GM23338 (cell line): ENCODE measurements at regions not wholly inside any gene's neighbourhood (a gene's known extent, or its start where the extent isn't known, plus 50 kb on each side); places are given as distances from the start of the nearest gene placed in this dataset.

Source experiments
- ATAC-seq: fragments of 200-7000 bp; cut with Tn5 transposase; 3 replicates; pipeline ENCODE4 v1.9.1; 2020
- DNase-seq: peaks from one replicate; pipeline ENCODE4 v3.0.0-alpha.2; 2015; ENCODE audit warnings: low spot score
- H2AFZ ChIP-seq: fragments of 200-600 bp; sonication (generic); 2 replicates; pipeline ENCODE4 v1.8.0; 2016; ENCODE audit warnings: antibody characterized with exemption, mild to moderate bottlenecking, moderate library complexity
- H3F3A ChIP-seq: fragments of 200-600 bp; sonication (generic); replicated peaks from 2 replicates; pipeline ENCODE4 v1.8.0; 2017; ENCODE audit warnings: antibody characterized with exemption, mixed run types, low read depth
- H3K27ac ChIP-seq: fragments of 200-600 bp; sonication (generic); 2 replicates; pipeline ENCODE4 v1.6.1; 2016; ENCODE audit warnings: low read depth
- H3K27me3 ChIP-seq: fragments of 200-600 bp; sonication (generic); 2 replicates; pipeline ENCODE4 v1.8.0; 2016; ENCODE audit warnings: mild to moderate bottlenecking, mixed run types, moderate library complexity; ENCODE audit not compliant: insufficient read depth
- H3K36me3 ChIP-seq: fragments of 200-600 bp; sonication (generic); 2 replicates; pipeline ENCODE4 v1.8.0; 2016; ENCODE audit warnings: mild to moderate bottlenecking; ENCODE audit not compliant: insufficient read depth
- H3K4me1 ChIP-seq: fragments of 200-600 bp; sonication (generic); 2 replicates; pipeline ENCODE4 v1.8.0; 2016; ENCODE audit warnings: mild to moderate bottlenecking, moderate library complexity; ENCODE audit not compliant: insufficient read depth
- H3K4me2 ChIP-seq: fragments of 200-600 bp; sonication (generic); 2 replicates; pipeline ENCODE4 v1.7.1; 2017; ENCODE audit warnings: mixed run types
- H3K4me3 ChIP-seq: fragments of 200-600 bp; sonication (generic); 2 replicates; pipeline ENCODE4 v1.6.1; 2016; ENCODE audit warnings: mixed run types
- H3K79me2 ChIP-seq: fragments of 200-600 bp; sonication (generic); replicated peaks from 2 replicates; pipeline ENCODE4 v1.8.0; 2017; ENCODE audit warnings: mild to moderate bottlenecking; ENCODE audit not compliant: insufficient read depth
- H3K9me2 ChIP-seq: fragments of 200-600 bp; sonication (generic); 2 replicates; pipeline ENCODE4 v1.8.0; 2017; ENCODE audit not compliant: insufficient read depth
- H4K20me1 ChIP-seq: fragments of 200-600 bp; sonication (generic); replicated peaks from 2 replicates; pipeline ENCODE4 v1.8.0; 2017; ENCODE audit warnings: mild to moderate bottlenecking; ENCODE audit not compliant: insufficient read depth
- H3K27ac Mint-ChIP-seq: 2 replicates; pipeline ENCODE4 v1.8.0; 2020; ENCODE audit warnings: inconsistent platforms, mild to moderate bottlenecking, moderate library complexity, mixed read lengths
- H3K27me3 Mint-ChIP-seq: 3 replicates; pipeline ENCODE4 v1.8.0; 2022; ENCODE audit warnings: low read depth, mild to moderate bottlenecking, moderate library complexity, mixed read lengths, inconsistent platforms; ENCODE audit not compliant: insufficient read depth, poor library complexity
- H3K36me3 Mint-ChIP-seq: 3 replicates; pipeline ENCODE4 v1.8.0; 2021; ENCODE audit warnings: low read depth, mild to moderate bottlenecking, inconsistent platforms, moderate library complexity, mixed read lengths
- H3K4me1 Mint-ChIP-seq: 3 replicates; pipeline ENCODE4 v1.8.0; 2020; ENCODE audit warnings: mild to moderate bottlenecking, inconsistent platforms, mixed read lengths
- H3K4me3 Mint-ChIP-seq: 3 replicates; pipeline ENCODE4 v1.8.0; 2021; ENCODE audit warnings: moderate library complexity, mild to moderate bottlenecking, inconsistent platforms, mixed read lengths
- H3K9me3 Mint-ChIP-seq: 3 replicates; pipeline ENCODE4 v1.8.0; 2020; ENCODE audit warnings: moderate library complexity, mild to moderate bottlenecking, inconsistent platforms, mixed read lengths
- CREB1 ChIP-seq: fragments of 250-450 bp; sonication (Bioruptor Pico); IDR thresholded peaks from 2 replicates; pipeline ENCODE4 v1.5.0; 2020; ENCODE audit warnings: low read depth, mild to moderate bottlenecking, moderate library complexity
- CTCF ChIP-seq, 2 experiments: fragments of 200-600 bp in 1 of 2; sonication (generic) in 1 of 2; conservative IDR thresholded peaks; 2 replicates each; pipeline versions ENCODE4 v1.5.1 to v1.6.1; 2016 to 2017; ENCODE audit warnings: antibody characterized with exemption in 2 of 2, low read depth in 2 of 2, mild to moderate bottlenecking in 2 of 2, moderate library complexity in 1 of 2
- ETS1 ChIP-seq: IDR thresholded peaks from 2 replicates; pipeline ENCODE4 v1.6.1; 2016; ENCODE audit warnings: antibody characterized with exemption
- EZH2phosphoT487 ChIP-seq: fragments of 200-600 bp; sonication (generic); IDR thresholded peaks from one replicate; pipeline ENCODE4 v1.8.1; 2018; ENCODE audit warnings: antibody characterized with exemption; ENCODE audit not compliant: unreplicated experiment
- JUNB ChIP-seq: IDR thresholded peaks from one replicate; pipeline ENCODE4 v1.6.1; 2016; ENCODE audit warnings: antibody characterized with exemption; ENCODE audit not compliant: unreplicated experiment
- NANOG ChIP-seq: IDR thresholded peaks from 2 replicates; pipeline ENCODE4 v1.6.1; 2016; ENCODE audit warnings: antibody characterized with exemption, borderline replicate concordance
- ZNF114 ChIP-seq: fragments of 250-450 bp; sonication (Bioruptor Pico); IDR thresholded peaks from 2 replicates; pipeline ENCODE4 v1.5.0; 2020; ENCODE audit warnings: mild to moderate bottlenecking, moderate library complexity
- ZNF331 ChIP-seq: fragments of 250-450 bp; sonication (Bioruptor Pico); IDR thresholded peaks from 2 replicates; pipeline ENCODE4 v1.5.0; 2020; ENCODE audit warnings: low read depth, mild to moderate bottlenecking, moderate library complexity
- TF ChIP-seq, protein P1 (sequence below): IDR thresholded peaks from one replicate; pipeline ENCODE4 v1.6.1; 2018; ENCODE audit warnings: antibody characterized with exemption; ENCODE audit not compliant: unreplicated experiment

- no peak for TF ChIP-seq ZNF331 (CRISPR knock-in tag)
- no peak for TF ChIP-seq EZH2phosphoT487
These were observed 489.3 kb upstream of the DIPK2B start (continued) for GRCh38 chrX:45689971-45690370.

GRCh38 chrX:45683914-45684313, 483.2 kb upstream of the DIPK2B start:
- Mint-ChIP-seq H3K36me3 (no peaks in the 10 kb centered on the region), H3K4me3 (no peak overlapping the region), H3K27ac (no peak overlapping the region), H3K4me1 (no peaks in the 10 kb centered on the region), H3K9me3 (no peaks in the 10 kb centered on the region), H3K27me3 (no peaks in the 10 kb centered on the region)
- H3K27ac ChIP-seq: no peak overlapping the region
- H3K9me2 ChIP-seq: no peaks in the 10 kb centered on the region
- H3K36me3 ChIP-seq: no peaks in the 10 kb centered on the region
- no peaks in the 10 kb centered on the region for H3K27me3 ChIP-seq
- no peaks in the 10 kb centered on the region for H3K79me2 ChIP-seq
- ATAC-seq: no peak
- H3K4me2 ChIP-seq: no peak overlapping the region
- no peak for TF ChIP-seq ETS1
- TF ChIP-seq ZNF331 (CRISPR knock-in tag): no peak
- TF ChIP-seq JUNB: no peak
- TF ChIP-seq, protein P1, sequence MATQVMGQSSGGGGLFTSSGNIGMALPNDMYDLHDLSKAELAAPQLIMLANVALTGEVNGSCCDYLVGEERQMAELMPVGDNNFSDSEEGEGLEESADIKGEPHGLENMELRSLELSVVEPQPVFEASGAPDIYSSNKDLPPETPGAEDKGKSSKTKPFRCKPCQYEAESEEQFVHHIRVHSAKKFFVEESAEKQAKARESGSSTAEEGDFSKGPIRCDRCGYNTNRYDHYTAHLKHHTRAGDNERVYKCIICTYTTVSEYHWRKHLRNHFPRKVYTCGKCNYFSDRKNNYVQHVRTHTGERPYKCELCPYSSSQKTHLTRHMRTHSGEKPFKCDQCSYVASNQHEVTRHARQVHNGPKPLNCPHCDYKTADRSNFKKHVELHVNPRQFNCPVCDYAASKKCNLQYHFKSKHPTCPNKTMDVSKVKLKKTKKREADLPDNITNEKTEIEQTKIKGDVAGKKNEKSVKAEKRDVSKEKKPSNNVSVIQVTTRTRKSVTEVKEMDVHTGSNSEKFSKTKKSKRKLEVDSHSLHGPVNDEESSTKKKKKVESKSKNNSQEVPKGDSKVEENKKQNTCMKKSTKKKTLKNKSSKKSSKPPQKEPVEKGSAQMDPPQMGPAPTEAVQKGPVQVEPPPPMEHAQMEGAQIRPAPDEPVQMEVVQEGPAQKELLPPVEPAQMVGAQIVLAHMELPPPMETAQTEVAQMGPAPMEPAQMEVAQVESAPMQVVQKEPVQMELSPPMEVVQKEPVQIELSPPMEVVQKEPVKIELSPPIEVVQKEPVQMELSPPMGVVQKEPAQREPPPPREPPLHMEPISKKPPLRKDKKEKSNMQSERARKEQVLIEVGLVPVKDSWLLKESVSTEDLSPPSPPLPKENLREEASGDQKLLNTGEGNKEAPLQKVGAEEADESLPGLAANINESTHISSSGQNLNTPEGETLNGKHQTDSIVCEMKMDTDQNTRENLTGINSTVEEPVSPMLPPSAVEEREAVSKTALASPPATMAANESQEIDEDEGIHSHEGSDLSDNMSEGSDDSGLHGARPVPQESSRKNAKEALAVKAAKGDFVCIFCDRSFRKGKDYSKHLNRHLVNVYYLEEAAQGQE: no peak
- TF ChIP-seq ZNF114 (CRISPR knock-in tag): no peak
- no peak for TF ChIP-seq CTCF (conservative IDR thresholded peaks at IDR 0.05; ENCODE audit: low read depth in 2 of 2)
- TF ChIP-seq CREB1: no peak
- TF ChIP-seq NANOG: no peak
- H3F3A ChIP-seq: no peaks in the 10 kb centered on the region
- no peaks in the 10 kb centered on the region for H3K4me1 ChIP-seq
- DNase-seq: no peak
- no peak overlapping the region for H2AFZ ChIP-seq
- no peak overlapping the region for H3K4me3 ChIP-seq
- H4K20me1 ChIP-seq: no peaks in the 10 kb centered on the region
